Upper lobe of left lung (tissue), 4 donors: ENCODE measurements at regions not wholly inside any gene's neighbourhood (a gene's known extent, or its start where the extent isn't known, plus 50 kb on each side); places are given as distances from the start of the nearest gene placed in this dataset.

ENCODE experiments used
- CTCF ChIP-seq, 6 experiments: fragments of 450-650 bp in 4 of 6; fragments of 200-600 bp in 2 of 6; sonication (generic) in 2 of 6; IDR thresholded peaks; one replicate each; pipeline ENCODE4 v1.5.1; 2016 to 2019; ENCODE audit warnings: antibody characterized with exemption in 6 of 6
- EP300 ChIP-seq, 4 donors: sonication (generic); formaldehyde crosslinking; IDR thresholded peaks; one replicate each; pipeline ENCODE4 v1.5.1; 2017; ENCODE audit warnings: antibody characterized with exemption in 4 of 4, control low read depth in 2 of 4

DNA sequence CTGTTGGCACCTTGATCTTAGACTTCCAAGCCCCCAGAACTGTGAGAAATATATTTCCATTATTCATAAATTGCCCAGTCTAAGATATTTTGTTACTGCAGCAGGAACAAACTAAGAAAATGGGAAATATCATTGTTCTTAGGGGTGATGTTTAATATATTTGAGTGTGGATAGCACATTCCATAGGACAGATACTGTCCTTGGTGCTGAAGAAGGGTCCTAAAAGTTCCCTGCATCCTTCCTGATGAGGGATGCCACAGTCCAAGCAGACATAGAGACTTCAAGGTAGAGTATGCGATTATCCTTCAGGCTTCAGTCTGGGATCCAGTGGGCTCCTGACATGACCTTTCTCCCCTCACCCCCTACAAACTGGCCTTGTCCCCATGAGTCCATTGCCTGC, 689.0 kb downstream of the TDRD15 start:
- TF ChIP-seq CTCF (IDR thresholded peaks at IDR 0.05), result no peak
- no peak for TF ChIP-seq EP300 (IDR thresholded peaks at IDR 0.05)
